Neural cell (in vitro differentiated cells): ENCODE measurements at regions not wholly inside any gene's neighbourhood (a gene's known extent, or its start where the extent isn't known, plus 50 kb on each side); places are given as distances from the start of the nearest gene placed in this dataset.

Experiments used
- H2AFZ ChIP-seq: fragments of 200-600, 300-800 bp; sonication (generic), shearing (Covaris generic); 2 replicates; pipeline ENCODE4 v1.6.0; 2014; ENCODE audit warnings: low read depth, mild to moderate bottlenecking, antibody characterized with exemption, low read length, moderate library complexity
- H3F3A ChIP-seq: fragments of 200-600 bp; shearing (Covaris generic); 2 replicates; pipeline ENCODE4 v1.6.1; 2016; ENCODE audit warnings: mild to moderate bottlenecking, moderate library complexity, mixed read lengths, antibody characterized with exemption, low read length; ENCODE audit not compliant: insufficient read depth, poor library complexity, severe bottlenecking
- H3K27ac ChIP-seq: fragments of 200-600, 300-800 bp; sonication (generic), shearing (Covaris generic); 2 replicates; pipeline ENCODE4 v1.5.1; 2014; ENCODE audit warnings: mild to moderate bottlenecking, low read length, moderate library complexity
- H3K27me3 ChIP-seq: fragments of 300-800, 200-600 bp; sonication (generic), shearing (Covaris generic); 2 replicates; pipeline ENCODE4 v1.6.0; 2014; ENCODE audit warnings: mild to moderate bottlenecking, low read depth, low read length, moderate library complexity; ENCODE audit not compliant: insufficient read depth
- H3K36me3 ChIP-seq: fragments of 300-800, 200-600 bp; sonication (generic), shearing (Covaris generic); 2 replicates; pipeline ENCODE4 v1.5.1; 2014; ENCODE audit warnings: mild to moderate bottlenecking, antibody characterized with exemption, low read length, moderate library complexity; ENCODE audit not compliant: insufficient read depth
- H3K4me2 ChIP-seq: fragments of 300-800, 200-600 bp; sonication (generic), shearing (Covaris generic); 2 replicates; pipeline ENCODE4 v1.6.0; 2014; ENCODE audit warnings: mild to moderate bottlenecking, low read length
- H3K4me3 ChIP-seq: fragments of 300-800, 200-600 bp; sonication (generic), shearing (Covaris generic); 2 replicates; pipeline ENCODE4 v1.5.1; 2014; ENCODE audit warnings: mild to moderate bottlenecking, low read length, moderate library complexity
- H3K79me2 ChIP-seq: fragments of 200-600 bp; shearing (Covaris generic); replicated peaks from 2 replicates; pipeline ENCODE4 v1.6.0; 2014; ENCODE audit warnings: mild to moderate bottlenecking, low read length, moderate library complexity; ENCODE audit not compliant: insufficient read depth
- H3K9ac ChIP-seq: fragments of 300-800, 200-600 bp; sonication (generic), shearing (Covaris generic); 2 replicates; pipeline ENCODE4 v1.6.1; 2016; ENCODE audit warnings: mild to moderate bottlenecking, low read length, mixed read lengths
- H3K9me2 ChIP-seq: fragments of 200-600 bp; shearing (Covaris generic); 2 replicates; pipeline ENCODE4 v1.6.1; 2016; ENCODE audit warnings: mild to moderate bottlenecking, low read length, mixed read lengths; ENCODE audit not compliant: insufficient read depth
- H3K9me3 ChIP-seq: fragments of 200-600, 300-800 bp; sonication (generic), shearing (Covaris generic); 2 replicates; pipeline ENCODE4 v1.6.1; 2016; ENCODE audit warnings: mild to moderate bottlenecking, mixed run types, low read length, moderate library complexity, mixed read lengths
- H4K20me1 ChIP-seq: fragments of 200-600 bp; shearing (Covaris generic); 2 replicates; pipeline ENCODE4 v1.6.1; 2016; ENCODE audit warnings: mild to moderate bottlenecking, mixed run types; ENCODE audit not compliant: insufficient read depth
- EP300 ChIP-seq: fragments of 450-650 bp; conservative IDR thresholded peaks from 2 replicates; pipeline ENCODE4 v1.6.1; 2014; ENCODE audit warnings: antibody characterized with exemption, mild to moderate bottlenecking, moderate library complexity; ENCODE audit not compliant: poor library complexity, severe bottlenecking
- EZH2 ChIP-seq: fragments of 200-600, 300-800 bp; shearing (Covaris generic), sonication (generic); IDR thresholded peaks from 2 replicates; pipeline ENCODE4 v1.6.1; 2014; ENCODE audit warnings: antibody characterized with exemption, low read length, borderline replicate concordance, mild to moderate bottlenecking; ENCODE audit not compliant: insufficient read depth, poor library complexity, severe bottlenecking
- MXI1 ChIP-seq: fragments of 450-650 bp; conservative IDR thresholded peaks from 2 replicates; pipeline ENCODE4 v1.6.1; 2014; ENCODE audit warnings: antibody characterized with exemption, mild to moderate bottlenecking; ENCODE audit not compliant: poor library complexity, severe bottlenecking
- POLR2AphosphoS5 ChIP-seq: IDR thresholded peaks from 2 replicates; pipeline ENCODE4 v1.6.1; 2012
- RAD21 ChIP-seq: fragments of 450-650 bp; conservative IDR thresholded peaks from 2 replicates; pipeline ENCODE4 v1.6.1; 2014; ENCODE audit warnings: antibody characterized with exemption, mild to moderate bottlenecking, moderate library complexity
- SMC3 ChIP-seq: fragments of 450-650 bp; conservative IDR thresholded peaks from 2 replicates; pipeline ENCODE4 v1.6.1; 2014; ENCODE audit warnings: antibody characterized with exemption, mild to moderate bottlenecking, moderate library complexity; ENCODE audit not compliant: poor library complexity
- TAF1 ChIP-seq: IDR thresholded peaks from 2 replicates; pipeline ENCODE4 v1.6.1; 2012; ENCODE audit warnings: low read depth
- TF ChIP-seq, protein P1 (sequence below): IDR thresholded peaks from 2 replicates; pipeline ENCODE4 v1.6.1; 2012; ENCODE audit warnings: borderline replicate concordance
- TF ChIP-seq, protein P2 (sequence below): fragments of 450-650 bp; IDR thresholded peaks from 2 replicates; pipeline ENCODE4 v1.5.1; 2014; ENCODE audit warnings: antibody characterized with exemption, mild to moderate bottlenecking, moderate library complexity; ENCODE audit not compliant: poor library complexity, severe bottlenecking

DNA sequence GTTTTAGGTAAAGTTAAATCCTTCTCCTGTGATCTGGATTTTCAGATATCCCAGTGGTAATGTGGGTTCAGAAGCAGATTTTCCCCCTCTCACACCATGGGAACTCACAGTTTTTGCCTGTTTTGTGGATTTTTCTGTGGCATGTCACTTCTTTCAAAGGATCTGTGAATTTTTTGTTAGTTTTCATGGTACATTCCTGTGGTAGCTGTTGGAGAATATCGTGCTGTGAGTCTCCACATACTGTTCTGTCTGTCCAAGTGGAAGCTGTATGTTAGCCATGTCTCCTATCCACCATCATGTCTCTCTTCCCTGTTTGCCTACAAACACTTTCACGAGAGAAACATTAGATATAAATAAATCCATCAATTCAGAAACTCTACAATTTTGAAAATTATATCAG lies 378.7 kb upstream of the ADGRB3 start:
- Histone ChIP-seq H3K27ac (no peak overlapping the region), H3F3A (no peaks in the 10 kb centered on the region), H4K20me1 (no peaks in the 10 kb centered on the region), H3K36me3 (no peaks in the 10 kb centered on the region), H3K4me3 (no peak overlapping the region), H3K9me3 (peaks cover 3% of the 10 kb centered on the region), H2AFZ (no peak overlapping the region), H3K4me2 (no peak overlapping the region), H3K9me2 (no peaks in the 10 kb centered on the region), H3K27me3 (no peaks in the 10 kb centered on the region), H3K9ac (no peak overlapping the region), H3K79me2 (no peaks in the 10 kb centered on the region)
- TF ChIP-seq, protein P1, sequence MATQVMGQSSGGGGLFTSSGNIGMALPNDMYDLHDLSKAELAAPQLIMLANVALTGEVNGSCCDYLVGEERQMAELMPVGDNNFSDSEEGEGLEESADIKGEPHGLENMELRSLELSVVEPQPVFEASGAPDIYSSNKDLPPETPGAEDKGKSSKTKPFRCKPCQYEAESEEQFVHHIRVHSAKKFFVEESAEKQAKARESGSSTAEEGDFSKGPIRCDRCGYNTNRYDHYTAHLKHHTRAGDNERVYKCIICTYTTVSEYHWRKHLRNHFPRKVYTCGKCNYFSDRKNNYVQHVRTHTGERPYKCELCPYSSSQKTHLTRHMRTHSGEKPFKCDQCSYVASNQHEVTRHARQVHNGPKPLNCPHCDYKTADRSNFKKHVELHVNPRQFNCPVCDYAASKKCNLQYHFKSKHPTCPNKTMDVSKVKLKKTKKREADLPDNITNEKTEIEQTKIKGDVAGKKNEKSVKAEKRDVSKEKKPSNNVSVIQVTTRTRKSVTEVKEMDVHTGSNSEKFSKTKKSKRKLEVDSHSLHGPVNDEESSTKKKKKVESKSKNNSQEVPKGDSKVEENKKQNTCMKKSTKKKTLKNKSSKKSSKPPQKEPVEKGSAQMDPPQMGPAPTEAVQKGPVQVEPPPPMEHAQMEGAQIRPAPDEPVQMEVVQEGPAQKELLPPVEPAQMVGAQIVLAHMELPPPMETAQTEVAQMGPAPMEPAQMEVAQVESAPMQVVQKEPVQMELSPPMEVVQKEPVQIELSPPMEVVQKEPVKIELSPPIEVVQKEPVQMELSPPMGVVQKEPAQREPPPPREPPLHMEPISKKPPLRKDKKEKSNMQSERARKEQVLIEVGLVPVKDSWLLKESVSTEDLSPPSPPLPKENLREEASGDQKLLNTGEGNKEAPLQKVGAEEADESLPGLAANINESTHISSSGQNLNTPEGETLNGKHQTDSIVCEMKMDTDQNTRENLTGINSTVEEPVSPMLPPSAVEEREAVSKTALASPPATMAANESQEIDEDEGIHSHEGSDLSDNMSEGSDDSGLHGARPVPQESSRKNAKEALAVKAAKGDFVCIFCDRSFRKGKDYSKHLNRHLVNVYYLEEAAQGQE = no peak
- TF ChIP-seq TAF1 (no peak), EZH2 (no peak)
- TF ChIP-seq, protein P2, sequence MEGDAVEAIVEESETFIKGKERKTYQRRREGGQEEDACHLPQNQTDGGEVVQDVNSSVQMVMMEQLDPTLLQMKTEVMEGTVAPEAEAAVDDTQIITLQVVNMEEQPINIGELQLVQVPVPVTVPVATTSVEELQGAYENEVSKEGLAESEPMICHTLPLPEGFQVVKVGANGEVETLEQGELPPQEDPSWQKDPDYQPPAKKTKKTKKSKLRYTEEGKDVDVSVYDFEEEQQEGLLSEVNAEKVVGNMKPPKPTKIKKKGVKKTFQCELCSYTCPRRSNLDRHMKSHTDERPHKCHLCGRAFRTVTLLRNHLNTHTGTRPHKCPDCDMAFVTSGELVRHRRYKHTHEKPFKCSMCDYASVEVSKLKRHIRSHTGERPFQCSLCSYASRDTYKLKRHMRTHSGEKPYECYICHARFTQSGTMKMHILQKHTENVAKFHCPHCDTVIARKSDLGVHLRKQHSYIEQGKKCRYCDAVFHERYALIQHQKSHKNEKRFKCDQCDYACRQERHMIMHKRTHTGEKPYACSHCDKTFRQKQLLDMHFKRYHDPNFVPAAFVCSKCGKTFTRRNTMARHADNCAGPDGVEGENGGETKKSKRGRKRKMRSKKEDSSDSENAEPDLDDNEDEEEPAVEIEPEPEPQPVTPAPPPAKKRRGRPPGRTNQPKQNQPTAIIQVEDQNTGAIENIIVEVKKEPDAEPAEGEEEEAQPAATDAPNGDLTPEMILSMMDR = no peak

DNA sequence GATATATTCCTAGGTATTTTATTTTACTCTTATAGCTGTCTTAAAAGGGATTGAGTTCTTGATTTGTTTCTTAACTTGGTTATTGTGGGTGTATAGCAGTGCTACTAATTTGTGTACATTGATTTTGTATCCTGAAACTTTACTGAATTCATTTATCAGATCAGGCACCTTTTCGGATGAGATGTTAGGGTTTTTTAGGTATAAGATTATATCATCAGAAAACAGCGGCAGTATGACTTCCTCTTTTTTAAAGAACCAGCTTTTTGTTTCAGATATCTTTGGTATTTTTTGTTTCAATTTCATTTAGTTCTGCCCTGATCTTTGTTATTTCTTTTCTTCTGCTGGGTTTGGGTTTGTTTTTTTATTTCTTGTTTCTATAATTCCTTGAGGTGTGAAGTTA lies 382.4 kb upstream of the ADGRB3 start:
- Histone ChIP-seq H2AFZ (no peak overlapping the region), H3K36me3 (no peaks in the 10 kb centered on the region), H3K79me2 (no peaks in the 10 kb centered on the region), H3K9me2 (no peaks in the 10 kb centered on the region), H3K27me3 (no peaks in the 10 kb centered on the region), H3K9ac (no peak overlapping the region), H3K4me2 (no peak overlapping the region), H3K9me3 (no peaks in the 10 kb centered on the region), H3K27ac (no peak overlapping the region), H4K20me1 (no peaks in the 10 kb centered on the region), H3K4me3 (no peak overlapping the region), H3F3A (no peaks in the 10 kb centered on the region)
- TF ChIP-seq EP300 = no peak
- TF ChIP-seq MXI1 = no peak
- TF ChIP-seq TAF1 = no peak
- TF ChIP-seq, protein P2 = no peak
- no peak for TF ChIP-seq POLR2AphosphoS5
- TF ChIP-seq SMC3 = no peak
- no peak for TF ChIP-seq RAD21
- TF ChIP-seq EZH2 = no peak
- TF ChIP-seq, protein P1 = no peak
